ENCODE measurements at regions not wholly inside any gene's neighbourhood (a gene's known extent, or its start where the extent isn't known, plus 50 kb on each side); places are given as distances from the start of the nearest gene placed in this dataset.

DNA sequence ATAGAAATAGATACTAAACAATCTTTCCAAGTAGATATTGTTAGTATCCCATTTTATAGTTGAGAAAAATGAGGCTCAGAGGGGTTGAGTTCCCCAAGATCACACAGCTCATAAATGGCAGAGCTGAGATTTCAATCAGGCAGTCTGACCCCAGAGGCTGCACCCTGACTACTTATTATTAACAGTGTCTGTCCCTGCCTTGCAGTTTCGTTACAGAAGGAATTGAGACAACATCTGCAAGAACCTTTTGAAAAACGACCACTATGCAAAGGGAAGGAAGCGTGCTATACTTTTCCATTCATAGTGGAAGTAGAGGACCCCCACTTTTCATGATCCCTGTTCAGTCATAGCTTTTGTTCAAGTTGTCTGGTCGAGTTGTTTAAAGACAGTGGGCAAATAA lies 53.2 kb upstream of the SEC11C start:
- H3K4me3 ChIP-seq (replicated peaks; ENCODE audit: low read depth, low read length), result no peak overlapping the region
- TF ChIP-seq, protein P1, sequence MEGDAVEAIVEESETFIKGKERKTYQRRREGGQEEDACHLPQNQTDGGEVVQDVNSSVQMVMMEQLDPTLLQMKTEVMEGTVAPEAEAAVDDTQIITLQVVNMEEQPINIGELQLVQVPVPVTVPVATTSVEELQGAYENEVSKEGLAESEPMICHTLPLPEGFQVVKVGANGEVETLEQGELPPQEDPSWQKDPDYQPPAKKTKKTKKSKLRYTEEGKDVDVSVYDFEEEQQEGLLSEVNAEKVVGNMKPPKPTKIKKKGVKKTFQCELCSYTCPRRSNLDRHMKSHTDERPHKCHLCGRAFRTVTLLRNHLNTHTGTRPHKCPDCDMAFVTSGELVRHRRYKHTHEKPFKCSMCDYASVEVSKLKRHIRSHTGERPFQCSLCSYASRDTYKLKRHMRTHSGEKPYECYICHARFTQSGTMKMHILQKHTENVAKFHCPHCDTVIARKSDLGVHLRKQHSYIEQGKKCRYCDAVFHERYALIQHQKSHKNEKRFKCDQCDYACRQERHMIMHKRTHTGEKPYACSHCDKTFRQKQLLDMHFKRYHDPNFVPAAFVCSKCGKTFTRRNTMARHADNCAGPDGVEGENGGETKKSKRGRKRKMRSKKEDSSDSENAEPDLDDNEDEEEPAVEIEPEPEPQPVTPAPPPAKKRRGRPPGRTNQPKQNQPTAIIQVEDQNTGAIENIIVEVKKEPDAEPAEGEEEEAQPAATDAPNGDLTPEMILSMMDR (IDR thresholded peaks at IDR 0.05; ENCODE audit: insufficient read depth, low read length, poor library complexity, severe bottlenecking), result no peak
- no peak for DNase-seq (ENCODE audit: extremely low read depth, insufficient read length)
- H3K27me3 ChIP-seq (replicated peaks; ENCODE audit: control insufficient read depth, insufficient read depth, low read length), result no peaks in the 10 kb centered on the region; the same call in 1 of the 2 replicates
- no peaks in the 10 kb centered on the region for H3K36me3 ChIP-seq (ENCODE audit: control insufficient read depth, insufficient read depth, low read length)

DNA sequence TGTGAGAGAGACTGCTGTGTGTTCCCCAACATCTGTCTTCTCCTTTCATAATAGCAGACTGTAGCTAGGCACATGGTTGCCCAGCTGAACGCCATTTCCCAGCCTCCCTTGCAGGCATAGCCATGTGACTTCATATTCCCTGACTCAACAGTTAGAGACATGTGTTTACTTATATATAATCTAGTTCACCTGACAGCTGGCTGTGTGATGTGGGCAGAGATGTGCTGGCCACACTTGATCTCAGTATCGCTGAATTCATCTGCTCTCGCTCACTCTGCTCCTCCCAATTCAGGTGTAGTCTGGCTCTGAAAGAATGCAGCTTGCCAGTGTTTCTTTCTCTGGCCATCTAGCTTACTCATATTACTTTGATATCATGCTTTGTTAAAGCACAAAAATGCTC lies 52.3 kb upstream of the SEC11C start:
- H3K36me3 ChIP-seq (ENCODE audit: control insufficient read depth, insufficient read depth, low read length), result no peaks in the 10 kb centered on the region
- TF ChIP-seq, protein P1 (IDR thresholded peaks at IDR 0.05; ENCODE audit: insufficient read depth, low read length, poor library complexity, severe bottlenecking), result no peak
- DNase-seq (ENCODE audit: extremely low read depth, insufficient read length), result no peak

More for the DNA sequence above, 52.3 kb upstream of the SEC11C start:
- H3K4me3 ChIP-seq (replicated peaks; ENCODE audit: low read depth, low read length), result no peak overlapping the region
- no peaks in the 10 kb centered on the region for H3K27me3 ChIP-seq (replicated peaks; ENCODE audit: control insufficient read depth, insufficient read depth, low read length)

All from GM06990 (cell line).